GM21737 (cell line): ENCODE measurements at regions not wholly inside any gene's neighbourhood (a gene's known extent, or its start where the extent isn't known, plus 50 kb on each side); places are given as distances from the start of the nearest gene placed in this dataset.
A peak's percentile ranks its signal among the peaks of the same experiment; 100 is the strongest.

Experiments used
- ATAC-seq: cut with Tn5 transposase; IDR thresholded peaks from one replicate; pipeline ENCODE4 v1.9.1; 2021; ENCODE audit warnings: mild to moderate bottlenecking, moderate library complexity; ENCODE audit not compliant: unreplicated experiment

DNA sequence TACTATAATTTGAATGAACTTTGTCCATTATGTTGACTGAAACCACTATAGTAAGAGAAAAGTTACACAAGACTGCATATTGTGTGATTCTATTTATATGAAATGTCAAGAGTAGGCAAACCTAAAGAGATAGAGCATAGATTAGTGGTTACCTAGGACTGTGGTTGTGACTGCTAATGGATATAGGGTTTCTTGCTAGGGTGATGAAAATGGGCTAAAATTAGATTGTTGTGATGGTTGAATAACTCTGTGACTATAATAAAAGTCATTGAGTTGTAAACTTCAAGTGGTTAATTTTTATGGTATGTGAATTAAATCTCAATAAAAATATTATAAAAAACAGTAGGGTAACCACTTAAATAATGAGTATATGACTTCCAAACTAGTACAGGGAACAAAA is 142.9 kb upstream of the AHR start:
- no peak for ATAC-seq

DNA sequence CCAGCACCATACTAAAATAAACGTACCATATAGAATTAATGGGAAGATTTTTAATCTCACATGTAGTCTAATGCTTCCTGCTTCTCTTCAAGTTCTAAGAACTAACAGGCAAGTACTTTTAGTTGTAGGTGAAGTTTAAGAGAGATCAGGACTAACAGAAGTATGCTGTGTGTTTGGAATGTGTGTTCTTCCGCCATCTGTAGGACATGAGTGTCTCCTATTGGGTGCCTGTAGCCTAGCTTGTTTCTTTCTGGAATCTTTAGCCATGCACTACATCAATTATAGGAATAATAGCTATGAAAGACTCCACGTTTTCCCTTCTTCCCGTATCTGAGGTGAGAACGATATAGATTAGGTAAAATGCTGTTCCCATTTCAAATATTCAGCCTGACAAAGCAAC is 140.2 kb upstream of the AHR start:
- no peak for ATAC-seq

DNA sequence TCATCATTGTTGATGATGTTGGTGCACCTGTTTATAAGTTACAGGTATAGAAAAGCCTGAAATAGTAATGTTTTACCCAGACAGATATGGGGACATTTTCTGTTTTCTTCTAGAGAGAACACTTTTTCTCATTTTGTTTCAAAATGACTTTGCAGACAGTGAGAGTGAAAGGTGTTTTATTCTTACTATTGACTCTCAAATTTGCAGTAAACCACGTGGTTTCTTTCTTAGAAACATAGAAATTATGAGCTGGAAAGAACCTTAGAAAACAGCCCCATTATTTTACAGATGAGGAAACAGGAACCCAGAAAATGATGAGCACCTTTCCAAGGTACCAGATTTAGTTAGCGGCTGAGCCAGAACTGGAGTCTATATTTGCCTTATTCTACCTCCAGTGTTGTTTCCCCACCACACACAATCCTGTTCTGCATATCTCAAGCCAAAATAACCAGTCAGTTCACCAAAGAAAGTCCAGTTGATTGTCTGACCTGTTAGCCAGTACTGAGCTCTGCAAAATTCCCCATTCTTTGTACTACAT is 138.9 kb upstream of the AHR start:
- ATAC-seq: peak; percentile 89

DNA sequence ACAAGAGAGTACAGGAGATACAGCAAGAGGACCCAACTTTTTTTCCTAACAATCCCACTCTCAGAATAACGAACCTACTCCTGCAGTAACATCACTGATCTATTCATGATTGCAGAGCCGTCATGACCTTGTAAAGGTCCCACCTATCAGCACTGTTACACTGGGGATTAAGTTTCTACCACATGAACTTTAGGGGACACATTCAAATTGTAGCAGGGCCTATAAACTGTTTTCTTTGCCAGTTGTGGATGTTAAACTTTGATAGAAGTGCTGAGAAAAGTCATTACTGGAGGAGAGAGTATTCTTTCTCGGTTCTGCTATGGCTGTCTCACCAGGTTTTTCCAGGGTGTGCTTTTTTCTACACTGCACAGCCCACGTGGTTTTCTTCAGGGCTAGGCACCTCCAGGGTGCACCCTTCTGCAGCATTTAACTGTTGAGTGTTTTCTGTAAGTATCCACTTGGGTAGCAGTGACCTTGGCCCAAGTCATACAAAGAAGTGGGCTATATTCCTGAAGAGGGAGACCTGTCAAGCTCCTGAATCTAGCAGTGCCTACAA is 131.6 kb upstream of the AHR start:
- ATAC-seq: peak; percentile 86

DNA sequence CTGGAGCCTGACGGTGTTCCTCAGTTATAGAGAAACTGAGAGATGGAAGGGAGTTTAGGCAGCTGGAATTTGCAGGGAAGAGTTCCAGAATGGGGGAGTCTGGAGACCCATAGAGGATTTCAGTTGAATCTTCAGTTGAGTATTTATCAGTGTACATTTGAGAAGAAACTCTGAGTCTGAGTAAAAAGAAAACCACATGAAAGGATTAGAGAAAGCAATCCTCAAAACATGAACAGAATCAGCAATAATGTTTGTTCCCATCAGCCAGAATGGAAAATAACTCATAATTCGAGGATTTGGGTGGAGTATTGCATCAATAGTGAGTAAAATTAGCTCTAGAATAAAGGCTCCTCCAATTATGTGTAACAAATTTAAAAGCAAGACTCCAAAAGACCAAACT is 130.0 kb upstream of the AHR start:
- no peak for ATAC-seq

DNA sequence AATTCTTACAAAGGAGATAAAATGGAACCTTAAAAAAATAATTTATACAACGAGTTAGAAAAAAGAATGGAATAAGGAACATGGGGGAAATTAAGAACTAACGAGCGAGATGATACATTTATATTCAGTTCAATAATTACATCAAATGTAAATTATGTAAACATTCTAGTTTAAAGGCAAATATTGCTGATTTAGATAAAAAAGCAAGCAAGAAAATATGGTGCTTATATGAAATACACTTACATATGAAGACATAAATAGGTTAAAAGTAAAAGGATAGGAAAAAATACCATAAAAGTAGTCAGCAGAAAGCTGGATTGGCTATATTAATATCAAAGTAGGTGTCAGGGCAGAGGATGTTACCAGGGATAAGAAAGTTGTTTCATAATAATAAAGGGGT is 127.0 kb upstream of the AHR start:
- ATAC-seq: no peak

DNA sequence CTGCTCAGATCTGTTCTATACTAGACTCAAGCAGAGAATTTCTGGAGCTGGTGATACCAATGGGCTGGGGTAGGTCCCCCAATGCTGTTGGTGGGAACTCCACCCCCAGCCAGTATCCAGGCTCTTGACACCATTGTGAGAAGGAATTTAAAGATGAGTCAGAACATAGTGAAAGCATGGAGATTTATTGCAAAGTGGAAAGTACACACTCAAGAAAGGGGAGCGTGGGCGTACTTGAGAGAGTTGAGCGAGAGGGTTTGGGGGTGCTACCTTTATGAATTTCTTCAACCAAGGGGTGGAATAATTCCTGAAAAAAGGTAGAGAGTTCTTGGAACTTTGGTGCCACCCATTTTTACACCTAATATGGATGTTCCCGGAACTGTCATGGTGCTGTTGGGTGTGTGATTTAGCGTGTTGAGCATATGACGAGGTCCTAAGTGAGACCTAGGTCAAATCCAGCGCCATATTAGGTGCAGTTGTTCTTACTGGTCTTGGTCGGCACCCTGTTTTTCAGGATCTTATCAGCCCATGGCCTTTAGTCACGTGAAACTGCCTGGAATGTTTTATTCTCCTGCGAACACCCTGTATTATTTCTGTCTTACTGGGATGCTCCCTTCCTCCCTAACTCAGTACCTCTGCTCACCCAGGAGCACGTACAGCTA is 122.0 kb upstream of the AHR start:
- no peak for ATAC-seq

DNA sequence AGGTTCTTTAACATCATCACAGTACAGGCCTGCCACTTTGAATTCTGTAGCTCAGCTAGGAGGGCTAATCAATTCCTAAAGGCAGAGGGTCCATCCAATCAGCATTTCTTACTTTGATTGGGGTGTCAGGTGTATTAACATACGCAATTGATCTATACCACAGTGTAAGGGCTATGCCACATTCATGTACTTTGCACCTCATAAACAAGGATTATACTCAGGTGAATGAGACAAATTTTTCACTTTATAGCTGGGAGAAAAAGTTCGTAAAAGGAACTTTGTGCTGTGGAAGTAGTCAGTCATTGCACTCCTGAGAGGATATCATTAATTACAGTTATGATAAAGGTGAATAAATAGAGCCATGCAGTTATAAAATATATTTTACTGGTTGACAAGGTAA is 119.9 kb upstream of the AHR start:
- ATAC-seq: no peak

DNA sequence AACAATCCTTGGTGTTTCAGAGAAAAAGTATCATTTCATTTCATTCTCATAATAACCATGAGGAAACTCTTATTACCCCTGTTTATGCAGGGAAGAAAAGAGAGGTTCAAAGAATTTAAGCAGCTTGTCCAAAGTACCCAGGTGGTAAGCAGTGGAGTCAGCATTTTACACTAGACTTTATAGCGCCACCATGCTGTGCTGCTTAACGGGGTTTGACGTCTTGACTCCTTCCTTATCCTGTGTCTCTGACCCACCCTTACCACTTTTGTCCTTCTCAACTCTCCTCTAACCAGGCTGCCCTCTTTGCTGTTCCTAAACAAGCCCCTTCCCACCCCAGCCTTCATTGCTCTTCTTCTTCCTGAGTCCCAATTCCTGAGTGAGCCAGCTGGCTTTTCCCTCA is 117.0 kb upstream of the AHR start:
- ATAC-seq: no peak

DNA sequence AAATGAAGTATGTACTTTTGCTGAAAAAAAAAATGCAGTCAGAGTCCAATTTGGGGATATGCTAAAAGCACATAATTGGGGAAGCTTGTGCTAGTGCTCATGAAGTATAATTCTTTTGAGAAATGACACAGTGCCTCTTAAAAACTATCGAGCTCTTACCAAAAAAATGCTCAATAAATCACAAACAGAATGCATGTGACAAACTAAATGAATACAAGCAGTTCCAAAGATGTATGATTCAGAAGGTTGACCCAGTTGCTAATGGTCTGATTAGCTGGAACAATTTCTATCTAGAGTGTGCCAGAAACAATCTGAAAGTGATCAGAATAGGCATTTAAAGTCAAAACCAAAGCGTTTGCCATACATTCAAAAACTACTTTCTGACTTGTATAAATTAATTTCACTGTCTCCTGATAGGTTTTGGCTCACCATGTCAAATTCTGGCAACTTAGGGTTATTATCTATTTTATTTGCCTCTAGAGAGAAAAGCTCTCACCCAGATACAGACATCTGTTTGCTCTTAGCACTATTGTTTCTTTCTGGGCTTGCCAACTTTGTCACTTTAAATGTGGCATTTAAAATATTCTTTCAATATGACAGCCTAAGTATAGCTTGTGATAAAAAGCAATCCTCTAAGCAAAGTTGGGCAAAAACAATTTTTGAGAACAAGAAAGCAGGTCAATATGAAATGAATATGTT is 114.7 kb upstream of the AHR start:
- no peak for ATAC-seq

DNA sequence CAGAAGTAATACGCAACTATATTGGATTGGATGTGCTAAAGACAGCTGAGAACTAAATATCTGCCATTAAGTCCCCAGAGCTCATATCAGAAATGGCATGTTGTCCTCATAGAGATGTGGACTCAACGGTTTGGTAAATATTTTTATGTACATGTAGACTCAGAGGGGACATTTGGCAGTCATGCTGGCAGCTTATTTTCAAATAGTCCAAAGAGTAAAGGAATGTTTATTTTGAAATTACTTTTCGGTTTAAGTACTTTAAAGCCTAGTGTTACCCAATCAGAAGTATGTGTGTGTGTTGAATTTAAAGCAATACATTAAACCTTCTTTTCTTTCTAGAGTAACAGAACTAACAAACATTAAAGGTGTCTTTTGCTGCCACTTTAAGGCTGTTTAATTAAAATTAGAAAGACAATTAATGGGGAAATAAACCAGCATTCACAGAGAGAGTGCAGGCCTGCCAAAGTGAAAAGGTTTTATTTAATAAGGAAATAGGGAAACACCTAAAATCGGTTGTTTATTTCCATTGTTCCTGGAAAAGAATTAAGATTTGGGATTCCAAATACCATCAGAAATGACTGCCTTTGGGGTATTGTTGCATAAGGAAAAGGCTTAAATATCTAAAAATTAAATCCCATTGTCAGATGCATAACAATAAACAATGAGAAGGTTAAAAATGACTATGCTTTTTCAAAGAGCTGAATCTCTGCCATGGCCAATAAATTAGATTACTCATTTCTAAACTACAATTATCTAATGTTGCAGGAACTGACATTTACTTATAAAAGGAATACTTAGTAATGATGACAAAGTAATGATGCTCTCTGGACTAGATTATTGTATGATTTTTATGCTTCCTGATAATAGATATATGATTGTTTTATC is 113.4 kb upstream of the AHR start:
- ATAC-seq: peak; percentile 13

DNA sequence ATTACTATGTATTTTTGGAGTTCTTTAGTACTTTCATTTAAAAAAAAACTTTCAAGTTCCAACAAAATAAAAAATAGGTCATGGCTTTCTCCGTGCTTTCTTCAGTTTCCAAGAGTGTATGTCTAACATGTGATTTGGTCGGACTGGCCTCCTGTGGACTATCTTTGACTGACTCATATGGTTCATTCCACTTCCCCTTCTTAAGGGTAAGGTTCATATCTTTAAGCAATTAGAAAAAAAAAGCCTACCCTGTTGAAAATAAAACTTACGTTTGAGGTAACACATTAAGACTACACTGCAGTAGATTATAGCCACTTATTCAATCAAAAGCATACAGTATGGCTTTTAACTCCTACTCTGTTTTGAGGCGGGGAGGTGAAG is 112.8 kb upstream of the AHR start:
- ATAC-seq: peak; percentile 98

DNA sequence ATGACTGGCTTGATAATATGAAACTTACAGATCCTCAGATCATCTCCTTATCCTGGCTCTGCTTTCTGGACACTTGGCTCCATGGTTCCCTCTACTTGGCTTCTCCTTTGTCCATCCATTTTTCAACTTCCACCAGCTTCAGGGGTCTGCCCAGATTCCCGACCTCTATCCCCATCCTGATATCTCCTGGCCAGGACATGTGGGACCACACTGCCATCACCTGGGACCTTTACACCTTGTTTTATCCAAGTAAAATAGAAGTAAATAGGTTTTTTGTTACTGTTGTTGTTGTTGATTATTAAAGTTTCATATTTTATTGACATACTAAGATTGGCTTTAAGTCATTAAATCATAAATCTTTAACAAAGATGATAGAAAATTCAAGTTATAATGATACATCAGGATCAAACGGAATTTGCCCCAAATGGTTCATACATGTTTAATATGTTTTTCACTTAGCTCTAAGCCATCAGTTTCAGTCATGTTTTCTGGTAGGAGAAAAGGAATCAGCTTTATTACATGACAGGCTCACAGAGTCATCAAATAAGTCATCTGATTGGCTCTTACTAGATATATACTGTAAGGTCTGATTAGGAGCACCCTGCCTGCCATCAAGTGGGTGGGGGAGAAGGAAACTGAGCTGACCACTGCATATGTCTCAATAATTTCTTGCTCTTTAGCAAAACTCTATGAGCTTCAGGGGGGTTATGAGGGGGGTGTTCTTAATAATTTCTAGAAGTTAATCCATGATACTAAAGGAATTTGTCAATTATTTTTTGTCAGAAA is 111.5 kb upstream of the AHR start:
- ATAC-seq: no peak

DNA sequence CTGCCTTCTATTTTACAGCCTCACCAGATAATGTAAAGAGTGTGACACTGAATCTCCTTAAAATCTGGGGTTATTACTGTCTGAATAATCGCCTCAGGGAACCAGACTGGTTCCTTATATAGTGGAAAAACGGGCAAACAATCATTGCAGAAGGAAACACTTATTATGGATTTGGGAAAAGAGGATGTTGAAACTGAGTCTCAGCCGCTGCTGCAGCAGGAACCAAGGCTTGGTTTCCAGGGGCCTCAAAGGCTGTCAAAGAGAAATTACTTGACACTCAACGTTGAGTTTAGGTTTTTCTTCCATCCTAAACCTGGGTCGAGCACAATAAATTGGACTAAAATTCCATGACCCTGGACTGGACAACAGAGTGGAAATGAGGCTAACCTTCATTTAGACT is 103.8 kb upstream of the AHR start:
- no peak for ATAC-seq

DNA sequence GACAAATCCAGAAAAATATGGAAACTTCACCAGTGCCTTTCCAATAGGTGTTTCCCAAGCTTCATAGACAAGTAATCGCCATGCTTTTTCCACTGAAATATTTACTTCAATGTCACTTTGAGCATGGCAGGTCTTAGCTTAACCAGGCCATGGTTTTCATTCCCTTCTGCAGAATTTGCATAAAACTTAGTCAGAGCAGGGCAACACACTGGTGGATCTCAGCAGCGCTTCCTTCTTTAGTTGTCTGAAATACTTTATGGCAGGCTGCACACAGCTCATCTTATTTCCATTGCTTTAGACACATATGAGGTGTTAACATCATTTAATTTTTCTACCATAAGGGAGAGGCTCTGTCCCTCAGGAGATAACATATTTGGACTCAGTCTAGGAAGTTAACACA is 102.9 kb upstream of the AHR start:
- ATAC-seq: peak; percentile 84

DNA sequence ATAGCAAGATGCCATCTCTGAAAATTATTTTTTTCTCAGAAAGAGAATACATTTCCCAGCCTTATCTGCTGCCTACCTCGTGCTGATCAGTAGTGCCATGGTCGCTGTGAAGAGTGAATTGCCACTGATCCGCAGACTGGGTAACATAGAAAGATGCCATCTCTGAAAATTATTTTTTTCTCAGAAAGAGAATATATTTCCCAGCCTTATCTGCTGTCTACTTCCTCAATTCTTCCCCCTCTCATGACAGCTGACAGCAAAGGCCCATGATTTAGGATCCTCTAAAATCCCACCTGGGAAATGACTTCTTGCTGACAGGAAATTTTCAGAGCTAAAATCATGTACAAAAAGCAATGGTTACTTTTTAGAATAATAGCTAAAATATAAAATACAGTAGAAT is 92.5 kb upstream of the AHR start:
- ATAC-seq: no peak

DNA sequence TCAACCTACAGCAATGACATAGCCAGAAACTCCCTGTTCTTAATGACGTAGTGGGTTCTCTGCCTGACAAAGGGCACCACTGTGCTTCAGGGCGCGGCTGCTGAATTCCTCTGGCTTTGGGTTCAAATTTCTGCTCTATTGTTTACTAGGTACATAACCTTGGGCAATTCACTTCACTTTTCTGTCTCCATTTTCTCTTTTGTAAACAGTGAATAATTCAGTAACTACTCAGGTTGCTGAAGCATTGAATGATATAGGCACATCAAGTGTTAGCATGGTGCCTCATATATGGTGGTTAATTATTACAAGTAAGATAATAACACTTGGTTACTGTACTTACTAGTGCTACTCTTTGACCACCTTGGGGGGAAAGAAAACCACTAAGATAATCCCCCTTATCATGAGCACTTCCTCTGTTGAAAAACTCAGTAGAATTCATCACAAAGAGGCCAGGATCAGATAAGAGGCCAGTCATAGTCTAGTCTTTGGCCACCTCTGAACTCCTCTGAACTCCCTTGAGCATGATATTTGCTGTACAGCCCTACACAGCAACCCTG is 92.0 kb upstream of the AHR start:
- no peak for ATAC-seq

DNA sequence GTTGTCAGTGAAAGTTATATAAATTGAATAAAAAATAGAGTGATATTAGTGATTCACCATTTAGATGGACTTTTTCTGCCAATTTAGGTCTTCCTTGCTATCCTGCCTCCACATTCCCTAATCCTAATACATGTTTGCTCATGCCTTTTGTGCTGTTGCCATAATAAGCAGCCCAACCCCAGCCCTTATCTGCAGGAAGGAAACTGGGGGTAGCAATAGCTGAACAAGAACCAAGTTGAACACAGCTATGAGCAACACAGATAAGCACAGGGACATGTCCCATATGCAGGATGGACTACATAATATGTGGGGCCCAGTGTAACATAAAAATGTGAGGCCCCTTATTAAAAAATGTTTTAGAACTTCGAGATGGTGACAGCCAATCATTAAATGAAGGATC is 91.2 kb upstream of the AHR start:
- no peak for ATAC-seq

DNA sequence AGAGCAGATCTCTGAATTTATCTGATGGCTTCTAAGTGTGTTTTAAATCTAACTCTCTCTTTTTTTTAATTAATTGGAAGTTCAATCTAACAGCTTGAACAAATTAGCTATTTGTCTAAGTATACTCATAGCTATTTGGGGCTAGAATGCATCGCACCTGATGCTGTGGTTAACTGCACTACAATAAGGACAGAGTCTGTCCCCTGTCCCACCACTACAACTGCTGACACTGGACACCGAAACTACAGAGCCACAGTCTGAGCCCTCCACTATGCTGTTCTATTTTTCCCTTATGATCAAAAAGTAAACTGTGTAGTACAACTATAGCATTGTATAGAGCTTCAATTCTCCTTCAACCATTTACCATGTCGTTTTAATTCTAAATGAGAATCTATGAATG is 89.4 kb upstream of the AHR start:
- ATAC-seq: no peak

DNA sequence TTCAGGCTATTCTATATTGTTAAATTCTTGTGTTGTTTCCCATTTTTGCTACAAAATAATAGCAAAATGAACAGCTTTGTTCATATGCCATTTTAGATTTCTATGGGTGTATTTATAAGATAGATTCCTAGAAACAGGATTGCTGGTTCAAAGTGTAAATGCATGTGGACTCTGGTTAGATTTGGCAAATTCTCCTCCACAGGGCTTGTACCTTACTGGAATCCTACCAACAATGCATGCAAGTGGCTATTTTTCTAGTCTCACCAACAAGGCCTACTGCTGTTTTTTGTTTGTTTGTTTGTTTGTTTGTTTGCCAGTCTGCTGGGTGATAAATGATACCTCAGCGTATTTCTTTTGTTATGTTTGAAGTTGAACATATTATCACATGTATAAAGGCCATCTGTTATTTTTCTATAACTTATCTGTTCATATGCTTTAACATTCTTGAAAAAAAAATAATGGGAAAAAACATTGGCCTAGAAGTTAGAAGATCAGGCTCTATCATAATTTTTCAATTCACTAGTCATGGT is 87.1 kb upstream of the AHR start:
- no peak for ATAC-seq
